Bone marrow (tissue), 2 donors: ENCODE measurements at regions not wholly inside any gene's neighbourhood (a gene's known extent, or its start where the extent isn't known, plus 50 kb on each side); places are given as distances from the start of the nearest gene placed in this dataset.
"Not testable (repeated sequence)": the region's sequence is repeated elsewhere in the genome, so short reads cannot be mapped to it uniquely, and the experiment has no call there.

Source experiments
- DNase-seq, 2 donors: peaks; one replicate each; lab custom pipeline; 2025; lab: John Stamatoyannopoulos, UW

DNA sequence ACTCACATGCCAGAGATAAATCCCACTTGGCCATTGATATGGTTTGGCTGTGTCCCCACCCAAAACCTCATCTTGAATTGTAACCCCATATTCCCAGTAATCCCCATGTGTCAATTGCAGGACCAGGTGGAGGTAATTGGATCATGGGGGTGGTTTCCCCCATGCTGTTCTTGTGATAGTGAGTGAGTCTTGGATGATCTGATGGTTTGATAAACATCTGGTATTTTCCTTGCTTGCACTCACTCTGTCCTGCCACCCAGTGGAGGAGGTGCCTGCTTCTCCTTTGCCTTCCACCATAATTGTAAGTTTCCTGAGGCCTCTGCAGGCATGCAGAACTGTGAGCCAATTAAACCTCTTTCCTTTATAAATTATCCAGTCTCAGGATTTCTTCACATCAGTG is 50.4 kb upstream of the B3GAT2 start:
- DNase-seq = not testable (repeated sequence)

- no peak for DNase-seq
Observed at GRCh38 chr6:71011871-71012371, 55.1 kb upstream of the B3GAT2 start.

GRCh38 chr6:71012866-71013469 is 56.1 kb upstream of the B3GAT2 start:
- DNase-seq = peak in 1 of 2 donors; percentile 12

DNA sequence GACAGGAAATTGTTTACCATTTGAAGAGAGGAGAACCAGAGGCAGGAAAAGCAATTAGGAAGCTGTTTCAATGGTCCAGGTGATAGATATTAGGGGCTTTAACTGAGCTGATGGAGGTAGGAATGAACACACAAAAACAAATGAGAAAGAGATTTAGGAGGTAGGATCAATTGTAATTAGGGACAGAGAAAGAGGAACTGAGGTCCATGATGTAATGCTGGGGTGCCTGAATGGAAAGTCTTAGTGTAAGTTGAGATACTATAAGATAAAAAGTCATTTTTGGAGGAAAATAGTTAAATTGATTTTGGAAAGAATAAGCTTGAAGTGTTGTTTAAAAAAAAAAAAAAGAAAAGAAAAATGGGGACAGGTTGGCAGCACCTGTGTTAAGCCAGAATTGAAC is 58.5 kb upstream of the B3GAT2 start:
- DNase-seq = no peak

DNA sequence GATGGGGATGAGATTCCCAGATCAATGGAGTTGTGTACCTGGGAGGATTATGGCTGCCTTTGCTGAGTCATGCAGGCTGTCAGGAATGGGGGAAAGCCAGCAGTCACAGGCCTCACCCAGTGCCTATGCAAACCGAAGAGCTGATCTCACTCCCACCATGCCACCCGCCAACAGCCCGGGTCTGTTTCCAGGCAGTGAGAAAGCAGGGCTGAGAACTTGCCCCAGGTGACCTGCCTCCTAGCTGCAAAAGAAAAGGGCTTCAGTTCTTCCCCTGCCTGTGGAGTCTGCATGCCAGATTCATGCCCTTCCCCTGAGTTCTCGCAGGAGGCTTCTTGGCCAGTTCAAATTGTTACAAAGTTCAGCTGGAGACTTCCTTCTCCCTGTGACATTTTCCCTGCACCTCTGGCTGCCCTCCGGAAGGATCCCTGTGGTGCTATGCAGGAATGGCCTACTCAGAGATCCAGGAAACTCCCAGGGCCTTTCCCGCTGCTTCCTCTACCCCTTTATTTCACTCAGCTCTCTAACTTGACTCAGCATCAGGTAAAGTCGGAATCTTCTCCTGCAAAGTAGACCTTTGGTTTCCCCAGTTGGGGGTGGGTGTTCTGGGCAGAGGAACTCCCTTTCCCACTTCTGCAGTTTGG is 71.5 kb upstream of the B3GAT2 start:
- no peak for DNase-seq

DNA sequence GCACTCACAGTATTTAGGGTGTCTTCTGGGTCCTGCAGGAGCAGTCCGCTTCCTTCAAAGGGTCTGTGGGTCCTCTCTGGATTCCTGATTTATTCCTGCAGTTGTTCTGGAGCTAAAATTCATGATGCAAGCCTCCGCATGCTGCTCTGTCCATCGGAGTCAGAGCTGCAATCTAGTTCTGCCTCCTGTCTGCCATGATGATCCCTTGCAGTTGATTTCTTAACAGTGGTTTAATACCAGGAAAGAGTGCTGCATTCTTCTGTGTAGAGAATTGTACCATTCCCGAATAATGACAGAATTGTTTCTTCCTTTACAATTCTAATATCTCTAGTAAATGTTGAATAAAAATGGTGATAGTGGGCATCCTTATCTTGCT is 72.0 kb upstream of the B3GAT2 start:
- no peak for DNase-seq

GRCh38 chr6:71029555-71029954 is 72.7 kb upstream of the B3GAT2 start:
- DNase-seq = no peak

DNA sequence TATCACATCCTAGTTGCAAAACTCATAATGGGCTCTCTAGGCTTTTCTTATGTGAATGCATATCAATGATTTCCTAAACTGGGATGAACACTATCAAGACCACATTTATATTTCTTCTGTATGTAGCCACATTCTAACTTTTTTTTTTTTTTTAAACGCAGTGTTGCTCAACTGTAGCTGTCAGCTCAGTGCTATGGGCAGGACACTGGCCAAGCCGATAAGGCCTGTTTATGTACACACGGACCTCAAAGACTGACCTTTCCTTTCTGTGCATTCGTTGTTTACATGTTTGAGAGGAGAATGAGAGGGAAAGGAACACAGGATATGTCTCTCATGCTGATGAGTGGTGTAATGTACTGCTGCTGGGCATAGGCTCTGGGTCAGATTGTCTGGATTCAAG is 75.1 kb upstream of the B3GAT2 start:
- no peak for DNase-seq

GRCh38 chr6:71033171-71033570 is 76.3 kb upstream of the B3GAT2 start:
- DNase-seq = no peak

DNA sequence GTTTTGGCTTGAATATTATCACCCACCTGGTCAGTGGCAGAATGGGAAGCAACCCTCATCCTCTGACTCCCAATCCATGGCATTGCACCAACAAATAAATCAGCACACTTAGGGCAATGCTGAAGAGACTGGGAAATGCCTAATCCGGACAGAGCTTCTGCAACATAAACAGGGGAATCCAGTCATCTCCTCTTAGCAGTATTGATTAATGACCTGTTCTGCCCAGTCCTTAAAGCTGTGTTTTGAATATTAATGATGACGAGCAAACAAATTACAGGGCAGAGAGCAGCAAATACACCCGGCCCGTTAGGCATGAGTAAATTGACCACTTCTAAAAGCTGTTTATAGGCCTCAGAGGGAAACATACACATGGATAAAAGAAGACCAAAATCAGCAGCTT is 77.0 kb upstream of the B3GAT2 start:
- no peak for DNase-seq

DNA sequence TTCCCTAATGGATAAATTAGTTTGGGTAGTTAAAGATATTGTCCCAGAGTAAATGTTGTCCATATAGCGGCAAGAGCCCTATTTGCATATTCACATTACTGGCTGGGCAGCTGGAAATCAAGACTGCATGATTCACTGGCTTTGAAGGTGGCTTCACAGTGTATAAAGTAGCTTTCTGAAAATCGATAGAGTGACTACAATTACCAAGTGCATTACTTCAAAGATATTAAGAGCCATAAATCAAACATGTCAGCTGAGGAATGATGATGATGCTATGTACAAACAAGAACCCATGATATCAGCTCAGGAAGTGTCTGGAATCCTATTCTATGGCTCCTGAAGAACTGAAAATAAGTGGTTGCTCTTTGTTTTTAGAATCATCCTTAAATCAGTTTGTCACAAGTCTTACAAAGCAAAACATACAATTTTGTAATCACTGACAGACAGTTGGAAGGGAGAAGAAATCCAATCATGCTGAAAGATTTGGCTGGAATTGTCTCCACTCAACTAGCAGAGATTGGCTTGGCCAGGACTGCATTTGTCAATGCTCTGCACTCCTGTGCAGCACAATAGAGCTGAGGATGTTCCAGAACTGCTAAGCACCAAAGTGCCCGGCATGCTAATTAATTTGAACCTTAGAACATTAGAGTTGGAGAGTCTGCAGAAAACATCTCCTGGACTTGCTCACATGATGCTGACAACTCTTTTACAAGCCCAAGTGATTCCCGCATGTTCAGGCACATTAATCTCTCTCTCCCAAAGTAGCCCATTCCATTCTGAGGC is 77.9 kb upstream of the B3GAT2 start:
- DNase-seq = no peak

DNA sequence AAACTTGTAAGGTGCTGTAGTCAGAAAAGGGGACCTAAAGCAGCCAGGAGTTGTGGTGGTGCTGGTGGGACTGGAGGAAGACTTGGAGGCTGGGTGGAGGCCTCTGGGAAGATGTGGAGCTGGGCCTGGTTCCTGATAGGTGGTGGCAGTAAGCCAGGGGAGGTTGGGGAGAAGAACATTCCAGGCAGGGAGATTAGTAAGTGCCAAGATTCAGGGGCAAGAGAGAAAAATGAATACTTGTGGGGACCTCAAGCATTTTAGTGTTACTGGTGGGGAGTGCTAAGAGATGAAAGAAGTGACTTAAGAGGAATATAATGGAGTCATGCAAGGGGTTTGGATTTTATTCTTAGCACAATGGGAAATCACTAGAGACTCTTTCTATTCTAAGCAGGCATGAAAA is 79.0 kb upstream of the B3GAT2 start:
- no peak for DNase-seq

DNA sequence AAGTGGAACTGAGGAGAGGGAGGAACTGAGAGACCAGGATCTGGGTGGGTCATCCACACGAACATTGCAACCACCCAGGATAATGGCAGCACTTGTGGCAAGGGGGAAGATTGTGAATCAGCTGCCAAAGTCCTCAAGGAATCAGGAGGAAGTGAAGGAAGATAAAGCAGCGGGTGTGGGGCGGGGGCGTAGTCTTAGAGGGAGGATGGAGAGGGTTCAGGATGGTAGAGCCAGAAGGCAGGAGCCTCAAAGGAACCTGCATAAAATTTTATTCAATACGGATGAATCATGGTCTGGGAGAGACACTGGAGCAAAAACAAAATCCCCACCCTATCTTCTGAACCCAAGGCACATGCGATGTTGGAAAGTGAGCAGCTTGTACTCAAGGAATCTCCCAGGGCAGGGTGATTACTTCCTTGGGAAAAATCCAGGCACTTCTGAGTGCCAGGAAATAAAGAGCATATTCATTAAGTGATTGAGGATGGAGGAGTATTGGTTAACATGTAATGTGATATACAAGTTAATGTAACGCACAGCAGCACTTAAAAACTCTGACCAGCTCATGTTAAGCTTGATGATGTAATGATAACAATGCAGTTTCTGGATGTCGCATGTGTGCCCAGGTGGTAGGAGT is 82.0 kb upstream of the B3GAT2 start:
- DNase-seq = no peak

DNA sequence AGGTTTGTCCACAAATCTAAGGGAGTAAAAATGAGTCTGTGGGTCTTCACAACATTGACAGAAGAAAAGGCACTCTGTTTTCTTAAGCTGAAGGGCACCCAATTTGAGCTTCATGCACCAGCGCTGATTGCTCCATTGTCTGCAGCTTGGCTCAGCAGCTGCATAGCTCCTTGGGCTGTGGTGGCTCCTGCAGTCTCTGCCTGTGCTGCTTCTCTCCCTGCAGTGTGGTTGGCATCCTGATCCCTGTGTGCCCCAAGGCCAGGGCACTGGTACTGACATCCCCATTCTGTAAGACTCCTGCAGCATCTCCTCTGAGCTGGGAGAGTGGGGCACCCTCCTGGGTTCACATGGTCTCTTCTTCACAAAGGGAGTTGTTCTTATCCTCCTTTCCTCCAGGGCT is 83.2 kb upstream of the B3GAT2 start:
- no peak for DNase-seq

- no peak for DNase-seq
Observed at GRCh38 chr6:71040841-71041240, 84.0 kb upstream of the B3GAT2 start.

GRCh38 chr6:71043902-71044301 is 87.0 kb upstream of the B3GAT2 start:
- no peak for DNase-seq

DNA sequence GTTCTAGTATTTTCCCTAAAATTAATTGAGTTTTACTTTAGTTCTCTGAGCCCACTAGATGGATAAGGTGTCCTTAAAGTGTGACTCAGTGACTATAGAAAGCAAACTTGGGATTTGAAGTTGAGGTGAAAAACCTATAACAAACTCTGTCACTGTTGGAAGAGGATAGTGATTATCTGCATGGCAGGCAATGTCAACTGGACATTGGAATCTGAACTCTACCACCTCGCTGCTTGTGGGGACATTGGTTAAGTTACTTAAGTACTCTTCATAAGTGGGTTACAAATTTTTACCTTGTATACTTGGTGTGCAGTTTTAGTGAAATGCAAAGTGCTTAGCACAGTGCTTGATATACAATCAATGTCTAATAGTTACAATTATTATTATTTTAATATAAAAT is 87.9 kb upstream of the B3GAT2 start:
- DNase-seq = no peak

- no peak for DNase-seq
Observed at GRCh38 chr6:71045296-71045695, 88.4 kb upstream of the B3GAT2 start.

DNA sequence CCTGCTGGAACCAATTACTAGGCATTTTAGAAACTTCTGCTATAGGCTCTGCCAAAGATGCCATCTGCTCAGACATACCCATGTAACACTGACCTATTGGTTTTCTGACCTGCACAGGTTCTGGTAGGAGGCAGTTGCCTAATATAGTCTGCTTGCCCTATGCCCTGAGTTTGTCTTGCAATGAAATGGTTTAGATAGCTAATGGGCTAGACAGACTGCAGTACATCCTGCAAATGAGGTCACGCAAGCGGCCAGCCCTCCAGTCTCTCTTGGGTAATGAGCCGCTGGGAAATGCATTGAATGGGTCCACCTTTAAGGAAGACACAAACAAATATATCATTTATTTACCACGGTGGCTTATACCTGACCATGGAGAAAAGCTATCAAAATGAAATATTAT is 90.6 kb upstream of the B3GAT2 start:
- DNase-seq = no peak

DNA sequence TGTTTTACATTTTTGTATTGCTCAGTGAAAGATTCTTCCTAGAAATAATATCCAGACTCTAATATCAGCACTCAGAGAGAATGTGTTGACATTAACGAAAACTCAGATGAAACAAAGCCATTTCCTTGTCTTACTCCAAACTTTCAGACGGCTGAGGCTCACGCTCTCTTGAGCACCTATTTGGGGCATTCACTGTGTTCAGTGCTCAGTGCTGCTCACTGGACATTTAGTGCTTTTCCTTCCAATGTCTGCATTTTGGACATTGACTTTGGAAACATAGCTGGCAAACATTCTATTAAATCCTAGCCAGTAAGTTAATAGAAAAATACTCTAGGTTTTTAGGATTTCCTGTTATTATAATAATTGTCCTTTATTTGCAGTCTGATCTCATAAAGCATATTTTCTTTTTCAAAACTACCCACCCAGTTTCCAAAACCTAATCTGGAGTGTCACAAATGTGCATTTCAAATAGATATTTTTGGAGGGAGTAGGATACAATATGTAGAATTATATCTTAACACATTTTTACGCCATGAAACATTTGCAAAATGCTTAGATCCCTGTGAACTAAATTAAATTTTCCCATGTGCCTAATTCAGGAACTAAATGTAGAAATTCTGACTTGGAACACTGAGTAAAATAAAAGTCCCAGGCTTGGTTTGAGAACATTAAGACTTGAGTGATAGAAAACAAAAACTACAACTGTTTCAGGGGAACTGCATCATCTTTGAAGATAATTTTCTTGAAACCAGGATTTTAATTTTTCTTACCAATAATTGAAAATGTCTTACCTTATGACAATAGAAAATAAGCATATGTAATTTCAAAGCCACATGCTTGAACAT is 91.7 kb upstream of the B3GAT2 start:
- no peak for DNase-seq

- no peak for DNase-seq
Observed at GRCh38 chr6:71049198-71049770, 92.4 kb upstream of the B3GAT2 start.

DNA sequence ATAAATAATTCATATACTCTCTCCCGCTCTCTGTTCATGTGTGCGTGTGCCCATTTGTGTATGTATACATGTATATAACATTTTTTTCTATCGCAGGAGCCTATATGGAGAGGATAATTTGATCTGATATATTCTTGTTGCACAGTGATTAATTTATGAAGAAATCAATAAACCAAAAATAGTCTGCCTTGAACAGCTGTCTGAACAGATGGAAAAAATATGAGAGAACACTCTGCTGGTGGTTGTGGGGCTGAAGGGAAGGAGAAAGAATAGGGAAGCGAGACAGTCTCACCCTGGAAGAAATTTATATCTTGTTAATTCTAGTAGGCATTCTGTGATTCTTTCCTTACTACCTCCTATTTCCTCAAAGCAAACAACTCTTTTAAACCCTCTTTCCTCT is 96.6 kb upstream of the B3GAT2 start:
- DNase-seq = no peak
